HEK293 (cell line): ENCODE measurements at regions not wholly inside any gene's neighbourhood (a gene's known extent, or its start where the extent isn't known, plus 50 kb on each side); places are given as distances from the start of the nearest gene placed in this dataset.

Experiments
- BCL11A ChIP-seq: fragments of 450-650 bp; formaldehyde crosslinking; IDR thresholded peaks from 2 replicates; pipeline ENCODE4 v1.5.1; 2016; ENCODE audit warnings: low read depth, missing biosample characterization, missing genetic modification characterization
- FEZF1 ChIP-seq: fragments of 450-650 bp; formaldehyde crosslinking; IDR thresholded peaks from 2 replicates; pipeline ENCODE4 v1.5.1; 2016; ENCODE audit warnings: missing biosample characterization, missing genetic modification characterization
- KLF1 ChIP-seq: fragments of 450-650 bp; formaldehyde crosslinking; IDR thresholded peaks from 2 replicates; pipeline ENCODE4 v1.5.1; 2016; ENCODE audit warnings: missing biosample characterization, missing genetic modification characterization
- REPIN1 ChIP-seq: fragments of 450-650 bp; formaldehyde crosslinking; IDR thresholded peaks from 2 replicates; pipeline ENCODE4 v1.5.1; 2017; ENCODE audit warnings: missing biosample characterization, missing genetic modification characterization, low read depth
- SP3 ChIP-seq: fragments of 450-650 bp; formaldehyde crosslinking; IDR thresholded peaks from 2 replicates; pipeline ENCODE4 v1.5.1; 2016; ENCODE audit warnings: missing biosample characterization, missing genetic modification characterization
- ZBTB17 ChIP-seq: fragments of 450-650 bp; formaldehyde crosslinking; IDR thresholded peaks from 2 replicates; pipeline ENCODE4 v1.5.1; 2016; ENCODE audit warnings: missing biosample characterization, missing genetic modification characterization
- ZBTB21 ChIP-seq: fragments of 450-650 bp; formaldehyde crosslinking; IDR thresholded peaks from 2 replicates; pipeline ENCODE4 v1.5.1; 2017; ENCODE audit warnings: missing biosample characterization, missing genetic modification characterization
- ZFP3 ChIP-seq: fragments of 450-650 bp; formaldehyde crosslinking; IDR thresholded peaks from 2 replicates; pipeline ENCODE4 v1.5.1; 2016; ENCODE audit warnings: low read depth, missing biosample characterization, missing genetic modification characterization
- ZFP41 ChIP-seq: fragments of 450-650 bp; formaldehyde crosslinking; IDR thresholded peaks from 2 replicates; pipeline ENCODE4 v1.5.1; 2016; ENCODE audit warnings: missing biosample characterization, missing genetic modification characterization, borderline replicate concordance
- ZNF140 ChIP-seq: fragments of 450-650 bp; formaldehyde crosslinking; IDR thresholded peaks from 2 replicates; pipeline ENCODE4 v1.5.1; 2016; ENCODE audit warnings: missing biosample characterization, missing genetic modification characterization
- ZNF23 ChIP-seq: fragments of 450-650 bp; formaldehyde crosslinking; IDR thresholded peaks from 2 replicates; pipeline ENCODE4 v1.5.1; 2016; ENCODE audit warnings: missing biosample characterization, missing genetic modification characterization, borderline replicate concordance
- ZNF248 ChIP-seq: fragments of 450-650 bp; formaldehyde crosslinking; IDR thresholded peaks from 2 replicates; pipeline ENCODE4 v1.5.1; 2017; ENCODE audit warnings: missing biosample characterization, missing genetic modification characterization
- ZNF266 ChIP-seq: fragments of 450-650 bp; formaldehyde crosslinking; IDR thresholded peaks from 2 replicates; pipeline ENCODE4 v1.5.1; 2016; ENCODE audit warnings: missing biosample characterization, missing genetic modification characterization, low read depth
- ZNF404 ChIP-seq: fragments of 450-650 bp; formaldehyde crosslinking; IDR thresholded peaks from 2 replicates; pipeline ENCODE4 v1.5.1; 2017; ENCODE audit warnings: missing biosample characterization, missing genetic modification characterization
- ZNF416 ChIP-seq: fragments of 450-650 bp; formaldehyde crosslinking; IDR thresholded peaks from 2 replicates; pipeline ENCODE4 v1.5.1; 2016; ENCODE audit warnings: missing biosample characterization, missing genetic modification characterization
- ZNF521 ChIP-seq: fragments of 450-650 bp; formaldehyde crosslinking; IDR thresholded peaks from 2 replicates; pipeline ENCODE4 v1.5.1; 2017; ENCODE audit warnings: missing biosample characterization, mild to moderate bottlenecking, missing genetic modification characterization
- ZNF561 ChIP-seq: fragments of 450-650 bp; IDR thresholded peaks from 2 replicates; pipeline ENCODE4 v1.5.1; 2018; ENCODE audit warnings: missing biosample characterization, missing genetic modification characterization, borderline replicate concordance
- ZNF610 ChIP-seq: fragments of 450-650 bp; formaldehyde crosslinking; IDR thresholded peaks from 2 replicates; pipeline ENCODE4 v1.5.1; 2016; ENCODE audit warnings: missing biosample characterization, missing genetic modification characterization, borderline replicate concordance
- ZNF624 ChIP-seq: fragments of 450-650 bp; formaldehyde crosslinking; IDR thresholded peaks from 2 replicates; pipeline ENCODE4 v1.5.1; 2017; ENCODE audit warnings: missing biosample characterization, missing genetic modification characterization
- ZNF660 ChIP-seq: fragments of 450-650 bp; IDR thresholded peaks from 2 replicates; pipeline ENCODE4 v1.5.1; 2018; ENCODE audit warnings: missing biosample characterization, mild to moderate bottlenecking, missing genetic modification characterization
- ZNF664 ChIP-seq: fragments of 450-650 bp; formaldehyde crosslinking; IDR thresholded peaks from 2 replicates; pipeline ENCODE4 v1.5.1; 2016; ENCODE audit warnings: missing biosample characterization, missing genetic modification characterization
- ZNF677 ChIP-seq: fragments of 450-650 bp; IDR thresholded peaks from 2 replicates; pipeline ENCODE4 v1.5.0; 2018; ENCODE audit warnings: missing biosample characterization, mild to moderate bottlenecking, missing genetic modification characterization, moderate library complexity
- ZNF830 ChIP-seq: fragments of 450-650 bp; IDR thresholded peaks from 2 replicates; pipeline ENCODE4 v1.5.0; 2018; ENCODE audit warnings: missing biosample characterization, missing genetic modification characterization, low read depth, mild to moderate bottlenecking, moderate library complexity
- TF ChIP-seq, protein P1 (sequence below): fragments of 450-650 bp; formaldehyde crosslinking; IDR thresholded peaks from 2 replicates; pipeline ENCODE4 v1.5.1; 2017; ENCODE audit warnings: missing biosample characterization, missing genetic modification characterization
- TF ChIP-seq, protein P2 (sequence below): fragments of 450-650 bp; formaldehyde crosslinking; IDR thresholded peaks from 2 replicates; pipeline ENCODE4 v1.5.1; 2016; ENCODE audit warnings: missing biosample characterization, missing genetic modification characterization
- TF ChIP-seq, protein P3 (sequence below): fragments of 450-650 bp; formaldehyde crosslinking; optimal IDR thresholded peaks from 2 replicates; pipeline ENCODE3; 2016; ENCODE audit warnings: missing biosample characterization, mild to moderate bottlenecking, missing genetic modification characterization
- TF ChIP-seq, protein P4 (sequence below): sonication (generic); formaldehyde crosslinking; IDR thresholded peaks from 2 replicates; pipeline ENCODE4 v1.8.1; 2022; ENCODE audit warnings: mild to moderate bottlenecking, moderate library complexity, missing genetic modification reagents
- TF ChIP-seq, protein P5 (sequence below): fragments of 450-650 bp; formaldehyde crosslinking; IDR thresholded peaks from 2 replicates; pipeline ENCODE4 v1.5.1; 2016; ENCODE audit warnings: missing biosample characterization, missing genetic modification characterization
- TF ChIP-seq, protein P6 (sequence below): fragments of 450-650 bp; formaldehyde crosslinking; IDR thresholded peaks from 2 replicates; pipeline ENCODE4 v1.5.1; 2016; ENCODE audit warnings: missing biosample characterization, missing genetic modification characterization
- TF ChIP-seq, protein P7 (sequence below): fragments of 450-650 bp; formaldehyde crosslinking; IDR thresholded peaks from 2 replicates; pipeline ENCODE4 v1.5.1; 2017; ENCODE audit warnings: missing biosample characterization, missing genetic modification characterization

DNA sequence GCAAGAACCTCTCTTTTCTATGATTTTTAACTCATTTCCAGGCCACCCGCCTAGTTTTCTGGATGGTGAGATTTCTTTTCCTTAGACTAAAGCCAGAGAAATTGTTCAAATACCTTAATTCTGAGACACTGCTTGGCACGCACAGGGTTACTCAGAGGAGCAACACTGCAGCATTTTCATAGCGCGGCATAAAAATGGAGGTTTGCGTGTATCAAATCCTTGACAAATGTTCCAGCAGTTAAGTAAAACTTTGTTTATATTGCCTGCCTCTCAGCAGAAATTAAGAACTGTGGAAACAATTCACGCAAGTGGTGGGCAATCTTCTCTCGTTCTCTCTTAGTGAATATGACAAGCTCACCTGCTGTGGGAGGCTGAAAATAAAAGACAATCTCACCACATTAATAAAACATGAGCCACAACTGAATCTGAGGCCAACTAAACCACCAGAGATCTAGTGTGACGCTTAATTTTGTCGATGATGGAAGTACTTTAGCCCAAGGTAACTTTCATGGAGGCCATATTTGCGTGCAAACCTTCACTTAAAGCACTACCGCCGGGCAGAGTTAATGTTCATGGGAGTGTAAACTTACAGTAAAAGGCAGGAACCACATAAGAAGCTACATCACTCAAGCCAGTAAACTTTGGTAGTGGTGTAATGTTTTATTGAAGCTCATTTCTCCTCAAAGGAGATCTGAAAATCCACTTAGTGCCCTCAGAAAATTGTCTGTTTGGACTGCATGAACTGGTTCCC is 894.8 kb upstream of the EPHA5 start (continued):
- TF ChIP-seq KLF1 (tag by site-specific recombination) (no peak), ZFP41 (tag by site-specific recombination) (no peak), ZNF830 (tag by site-specific recombination) (no peak), ZBTB21 (peak; percentile 78), ZFP3 (tag by site-specific recombination) (no peak), ZNF266 (tag by site-specific recombination) (no peak), ZNF561 (tag by site-specific recombination) (0 out of 2 replicates have a peak, but pooled peaks have one; percentile 79), BCL11A (tag by site-specific recombination) (peak; percentile 95), ZNF664 (0 out of 2 replicates have a peak, but pooled peaks have one; percentile 7), ZNF416 (tag by site-specific recombination) (no peak), ZNF677 (tag by site-specific recombination) (no peak), SP3 (tag by site-specific recombination) (no peak), ZNF660 (no peak; the same call in none of the 2 replicates), REPIN1 (no peak), ZBTB17 (peak; percentile 71), ZNF610 (tag by site-specific recombination) (no peak), ZNF404 (tag by site-specific recombination) (no peak), ZNF521 (tag by site-specific recombination) (no peak), FEZF1 (tag by site-specific recombination) (peak; percentile 97), ZNF624 (tag by site-specific recombination) (no peak), ZNF248 (tag by site-specific recombination) (no peak), ZNF23 (tag by site-specific recombination) (no peak), ZNF140 (tag by site-specific recombination) (no peak)
- TF ChIP-seq, protein P1, sequence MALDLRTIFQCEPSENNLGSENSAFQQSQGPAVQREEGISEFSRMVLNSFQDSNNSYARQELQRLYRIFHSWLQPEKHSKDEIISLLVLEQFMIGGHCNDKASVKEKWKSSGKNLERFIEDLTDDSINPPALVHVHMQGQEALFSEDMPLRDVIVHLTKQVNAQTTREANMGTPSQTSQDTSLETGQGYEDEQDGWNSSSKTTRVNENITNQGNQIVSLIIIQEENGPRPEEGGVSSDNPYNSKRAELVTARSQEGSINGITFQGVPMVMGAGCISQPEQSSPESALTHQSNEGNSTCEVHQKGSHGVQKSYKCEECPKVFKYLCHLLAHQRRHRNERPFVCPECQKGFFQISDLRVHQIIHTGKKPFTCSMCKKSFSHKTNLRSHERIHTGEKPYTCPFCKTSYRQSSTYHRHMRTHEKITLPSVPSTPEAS, result no peak
- TF ChIP-seq, protein P2, sequence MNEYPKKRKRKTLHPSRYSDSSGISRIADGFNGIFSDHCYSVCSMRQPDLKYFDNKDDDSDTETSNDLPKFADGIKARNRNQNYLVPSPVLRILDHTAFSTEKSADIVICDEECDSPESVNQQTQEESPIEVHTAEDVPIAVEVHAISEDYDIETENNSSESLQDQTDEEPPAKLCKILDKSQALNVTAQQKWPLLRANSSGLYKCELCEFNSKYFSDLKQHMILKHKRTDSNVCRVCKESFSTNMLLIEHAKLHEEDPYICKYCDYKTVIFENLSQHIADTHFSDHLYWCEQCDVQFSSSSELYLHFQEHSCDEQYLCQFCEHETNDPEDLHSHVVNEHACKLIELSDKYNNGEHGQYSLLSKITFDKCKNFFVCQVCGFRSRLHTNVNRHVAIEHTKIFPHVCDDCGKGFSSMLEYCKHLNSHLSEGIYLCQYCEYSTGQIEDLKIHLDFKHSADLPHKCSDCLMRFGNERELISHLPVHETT (tag by site-specific recombination), result no peak; the same call in 1 of the 2 replicates
- TF ChIP-seq, protein P3, sequence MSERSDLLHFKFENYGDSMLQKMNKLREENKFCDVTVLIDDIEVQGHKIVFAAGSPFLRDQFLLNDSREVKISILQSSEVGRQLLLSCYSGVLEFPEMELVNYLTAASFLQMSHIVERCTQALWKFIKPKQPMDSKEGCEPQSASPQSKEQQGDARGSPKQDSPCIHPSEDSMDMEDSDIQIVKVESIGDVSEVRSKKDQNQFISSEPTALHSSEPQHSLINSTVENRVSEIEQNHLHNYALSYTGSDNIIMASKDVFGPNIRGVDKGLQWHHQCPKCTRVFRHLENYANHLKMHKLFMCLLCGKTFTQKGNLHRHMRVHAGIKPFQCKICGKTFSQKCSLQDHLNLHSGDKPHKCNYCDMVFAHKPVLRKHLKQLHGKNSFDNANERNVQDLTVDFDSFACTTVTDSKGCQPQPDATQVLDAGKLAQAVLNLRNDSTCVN (tag by site-specific recombination), result no peak
- TF ChIP-seq, protein P4, sequence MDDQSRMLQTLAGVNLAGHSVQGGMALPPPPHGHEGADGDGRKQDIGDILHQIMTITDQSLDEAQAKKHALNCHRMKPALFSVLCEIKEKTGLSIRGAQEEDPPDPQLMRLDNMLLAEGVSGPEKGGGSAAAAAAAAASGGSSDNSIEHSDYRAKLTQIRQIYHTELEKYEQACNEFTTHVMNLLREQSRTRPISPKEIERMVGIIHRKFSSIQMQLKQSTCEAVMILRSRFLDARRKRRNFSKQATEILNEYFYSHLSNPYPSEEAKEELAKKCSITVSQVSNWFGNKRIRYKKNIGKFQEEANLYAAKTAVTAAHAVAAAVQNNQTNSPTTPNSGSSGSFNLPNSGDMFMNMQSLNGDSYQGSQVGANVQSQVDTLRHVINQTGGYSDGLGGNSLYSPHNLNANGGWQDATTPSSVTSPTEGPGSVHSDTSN (CRISPR knock-in tag), result no peak
- TF ChIP-seq, protein P5, sequence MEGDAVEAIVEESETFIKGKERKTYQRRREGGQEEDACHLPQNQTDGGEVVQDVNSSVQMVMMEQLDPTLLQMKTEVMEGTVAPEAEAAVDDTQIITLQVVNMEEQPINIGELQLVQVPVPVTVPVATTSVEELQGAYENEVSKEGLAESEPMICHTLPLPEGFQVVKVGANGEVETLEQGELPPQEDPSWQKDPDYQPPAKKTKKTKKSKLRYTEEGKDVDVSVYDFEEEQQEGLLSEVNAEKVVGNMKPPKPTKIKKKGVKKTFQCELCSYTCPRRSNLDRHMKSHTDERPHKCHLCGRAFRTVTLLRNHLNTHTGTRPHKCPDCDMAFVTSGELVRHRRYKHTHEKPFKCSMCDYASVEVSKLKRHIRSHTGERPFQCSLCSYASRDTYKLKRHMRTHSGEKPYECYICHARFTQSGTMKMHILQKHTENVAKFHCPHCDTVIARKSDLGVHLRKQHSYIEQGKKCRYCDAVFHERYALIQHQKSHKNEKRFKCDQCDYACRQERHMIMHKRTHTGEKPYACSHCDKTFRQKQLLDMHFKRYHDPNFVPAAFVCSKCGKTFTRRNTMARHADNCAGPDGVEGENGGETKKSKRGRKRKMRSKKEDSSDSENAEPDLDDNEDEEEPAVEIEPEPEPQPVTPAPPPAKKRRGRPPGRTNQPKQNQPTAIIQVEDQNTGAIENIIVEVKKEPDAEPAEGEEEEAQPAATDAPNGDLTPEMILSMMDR (tag by site-specific recombination), result no peak
- TF ChIP-seq, protein P6, sequence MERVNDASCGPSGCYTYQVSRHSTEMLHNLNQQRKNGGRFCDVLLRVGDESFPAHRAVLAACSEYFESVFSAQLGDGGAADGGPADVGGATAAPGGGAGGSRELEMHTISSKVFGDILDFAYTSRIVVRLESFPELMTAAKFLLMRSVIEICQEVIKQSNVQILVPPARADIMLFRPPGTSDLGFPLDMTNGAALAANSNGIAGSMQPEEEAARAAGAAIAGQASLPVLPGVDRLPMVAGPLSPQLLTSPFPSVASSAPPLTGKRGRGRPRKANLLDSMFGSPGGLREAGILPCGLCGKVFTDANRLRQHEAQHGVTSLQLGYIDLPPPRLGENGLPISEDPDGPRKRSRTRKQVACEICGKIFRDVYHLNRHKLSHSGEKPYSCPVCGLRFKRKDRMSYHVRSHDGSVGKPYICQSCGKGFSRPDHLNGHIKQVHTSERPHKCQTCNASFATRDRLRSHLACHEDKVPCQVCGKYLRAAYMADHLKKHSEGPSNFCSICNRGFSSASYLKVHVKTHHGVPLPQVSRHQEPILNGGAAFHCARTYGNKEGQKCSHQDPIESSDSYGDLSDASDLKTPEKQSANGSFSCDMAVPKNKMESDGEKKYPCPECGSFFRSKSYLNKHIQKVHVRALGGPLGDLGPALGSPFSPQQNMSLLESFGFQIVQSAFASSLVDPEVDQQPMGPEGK, result peak; percentile 54; the same call in 1 of the 2 replicates
- TF ChIP-seq, protein P7, sequence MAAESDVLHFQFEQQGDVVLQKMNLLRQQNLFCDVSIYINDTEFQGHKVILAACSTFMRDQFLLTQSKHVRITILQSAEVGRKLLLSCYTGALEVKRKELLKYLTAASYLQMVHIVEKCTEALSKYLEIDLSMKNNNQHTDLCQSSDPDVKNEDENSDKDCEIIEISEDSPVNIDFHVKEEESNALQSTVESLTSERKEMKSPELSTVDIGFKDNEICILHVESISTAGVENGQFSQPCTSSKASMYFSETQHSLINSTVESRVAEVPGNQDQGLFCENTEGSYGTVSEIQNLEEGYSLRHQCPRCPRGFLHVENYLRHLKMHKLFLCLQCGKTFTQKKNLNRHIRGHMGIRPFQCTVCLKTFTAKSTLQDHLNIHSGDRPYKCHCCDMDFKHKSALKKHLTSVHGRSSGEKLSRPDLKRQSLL, result no peak
